ENCODE measurements at regions not wholly inside any gene's neighbourhood (a gene's known extent, or its start where the extent isn't known, plus 50 kb on each side); places are given as distances from the start of the nearest gene placed in this dataset.

DNA sequence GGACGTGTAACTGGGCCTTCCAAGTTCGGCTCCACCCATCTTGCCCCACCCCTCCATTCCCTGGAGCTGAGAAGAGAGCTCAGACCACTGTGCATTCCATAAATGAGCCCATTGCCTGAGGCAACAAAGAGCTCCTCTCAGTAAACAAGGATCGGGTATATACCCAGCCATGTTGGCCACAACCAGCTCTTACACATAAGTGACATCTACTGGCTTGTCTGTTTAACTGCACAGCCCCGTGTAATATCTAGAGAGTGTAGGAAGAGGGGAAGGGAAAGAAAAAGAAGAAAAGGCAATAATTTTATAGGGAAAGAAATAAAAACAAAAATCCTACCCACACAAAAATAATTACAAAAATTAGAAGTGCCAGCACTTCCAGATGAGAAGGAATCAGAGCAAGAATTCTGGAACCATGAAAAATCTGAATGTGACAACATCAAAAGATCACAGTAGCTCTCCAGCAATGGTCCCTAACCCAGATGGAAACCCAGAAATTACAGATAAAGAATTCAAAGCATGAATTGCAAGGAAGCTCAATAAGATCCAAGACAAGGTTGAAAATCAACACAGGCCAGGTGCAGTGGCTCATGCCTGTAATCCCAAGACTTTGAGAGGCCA is 308.1 kb downstream of the RPAP3 start:
- TF ChIP-seq, protein P1, sequence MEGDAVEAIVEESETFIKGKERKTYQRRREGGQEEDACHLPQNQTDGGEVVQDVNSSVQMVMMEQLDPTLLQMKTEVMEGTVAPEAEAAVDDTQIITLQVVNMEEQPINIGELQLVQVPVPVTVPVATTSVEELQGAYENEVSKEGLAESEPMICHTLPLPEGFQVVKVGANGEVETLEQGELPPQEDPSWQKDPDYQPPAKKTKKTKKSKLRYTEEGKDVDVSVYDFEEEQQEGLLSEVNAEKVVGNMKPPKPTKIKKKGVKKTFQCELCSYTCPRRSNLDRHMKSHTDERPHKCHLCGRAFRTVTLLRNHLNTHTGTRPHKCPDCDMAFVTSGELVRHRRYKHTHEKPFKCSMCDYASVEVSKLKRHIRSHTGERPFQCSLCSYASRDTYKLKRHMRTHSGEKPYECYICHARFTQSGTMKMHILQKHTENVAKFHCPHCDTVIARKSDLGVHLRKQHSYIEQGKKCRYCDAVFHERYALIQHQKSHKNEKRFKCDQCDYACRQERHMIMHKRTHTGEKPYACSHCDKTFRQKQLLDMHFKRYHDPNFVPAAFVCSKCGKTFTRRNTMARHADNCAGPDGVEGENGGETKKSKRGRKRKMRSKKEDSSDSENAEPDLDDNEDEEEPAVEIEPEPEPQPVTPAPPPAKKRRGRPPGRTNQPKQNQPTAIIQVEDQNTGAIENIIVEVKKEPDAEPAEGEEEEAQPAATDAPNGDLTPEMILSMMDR (IDR thresholded peaks at IDR 0.05): peak; percentile 79
- Mint-ChIP-seq H3K4me3 (no peak overlapping the region), H3K9me3 (peaks cover 8% of the 10 kb centered on the region), H3K27me3 (ENCODE audit: insufficient read depth) (no peaks in the 10 kb centered on the region), H3K4me1 (ENCODE audit: low read depth) (peaks cover 91% of the 10 kb centered on the region), H3K27ac (0 out of 2 replicates have a peak overlapping the region, but pooled peaks have one; percentile 9), H3K36me3 (ENCODE audit: low read depth) (peaks cover 19% of the 10 kb centered on the region)
- peak; percentile 89 for DNase-seq

DNA sequence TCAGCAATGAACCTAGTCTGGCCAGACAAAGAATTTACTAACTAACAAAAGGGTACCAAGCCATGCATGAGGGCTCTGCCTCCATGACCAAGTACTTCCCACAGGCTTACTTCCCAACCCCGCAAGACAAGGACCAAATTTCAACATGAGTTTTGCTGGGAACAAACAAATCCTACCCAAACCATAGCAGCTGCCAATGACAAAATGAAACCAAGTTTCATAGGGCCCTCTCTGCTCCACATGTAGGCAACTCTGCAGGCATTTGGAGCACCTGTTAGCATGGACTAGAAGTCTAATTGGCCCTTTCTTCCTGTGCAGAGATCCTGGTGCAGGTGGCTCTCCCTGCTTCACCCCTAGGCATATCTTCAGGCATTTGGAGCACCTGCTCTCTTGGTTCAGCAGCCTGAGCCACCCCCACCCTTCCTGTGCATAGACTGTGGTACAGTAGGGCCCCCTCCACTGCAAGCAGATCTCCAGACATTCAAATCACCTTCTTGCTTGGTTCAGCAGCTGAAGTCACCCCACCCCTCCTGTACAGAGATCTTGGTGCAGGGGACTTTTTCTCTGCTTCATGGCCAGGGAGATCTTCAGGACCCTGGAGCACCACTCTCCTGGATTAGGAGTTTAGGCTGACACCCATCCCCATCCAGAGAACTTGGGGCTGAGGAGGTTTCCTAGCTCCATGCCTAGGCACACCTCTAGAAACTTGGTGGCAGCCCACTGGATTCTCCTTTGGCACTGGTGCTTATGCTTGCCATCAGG is 308.7 kb downstream of the RPAP3 start:
- no peak overlapping the region for H3K4me3 Mint-ChIP-seq
- peak overlapping the region; percentile 34; the same call in 1 of the 2 replicates for H3K27ac Mint-ChIP-seq

DNA sequence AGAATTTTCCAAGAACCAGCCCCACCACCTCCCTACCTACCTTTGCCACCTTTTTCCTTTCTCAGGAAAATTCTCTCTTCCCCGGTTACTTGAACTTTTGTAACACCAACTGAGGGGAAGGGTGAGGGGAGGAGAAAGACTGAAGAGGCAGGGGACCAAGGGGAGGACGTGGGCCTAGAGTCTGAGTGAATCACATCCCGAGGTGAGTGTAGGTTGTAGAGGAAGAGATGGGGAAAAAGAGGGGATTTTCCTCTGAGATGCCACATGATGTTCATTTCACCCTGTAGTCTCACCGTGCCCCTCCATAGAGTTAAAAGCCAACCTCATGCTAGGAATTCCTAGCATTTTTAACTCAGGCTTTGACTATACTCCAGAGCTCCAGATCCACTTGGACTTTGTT is 311.8 kb downstream of the RPAP3 start:
- no peak for DNase-seq
- Mint-ChIP-seq H3K27ac (no peak overlapping the region), H3K27me3 (ENCODE audit: insufficient read depth) (no peaks in the 10 kb centered on the region), H3K9me3 (peaks cover 5% of the 10 kb centered on the region), H3K36me3 (ENCODE audit: low read depth) (peaks cover 9% of the 10 kb centered on the region), H3K4me3 (no peak overlapping the region), H3K4me1 (ENCODE audit: low read depth) (peaks cover 86% of the 10 kb centered on the region)
- TF ChIP-seq, protein P1 (IDR thresholded peaks at IDR 0.05): no peak

More for the DNA sequence above, 308.7 kb downstream of the RPAP3 start:
- Mint-ChIP-seq H3K36me3 (ENCODE audit: low read depth) (peaks cover 19% of the 10 kb centered on the region), H3K9me3 (peaks cover 8% of the 10 kb centered on the region), H3K4me1 (ENCODE audit: low read depth) (peaks cover 93% of the 10 kb centered on the region), H3K27me3 (ENCODE audit: insufficient read depth) (no peaks in the 10 kb centered on the region)
- DNase-seq: no peak
- TF ChIP-seq, protein P1 (IDR thresholded peaks at IDR 0.05): no peak

DNA sequence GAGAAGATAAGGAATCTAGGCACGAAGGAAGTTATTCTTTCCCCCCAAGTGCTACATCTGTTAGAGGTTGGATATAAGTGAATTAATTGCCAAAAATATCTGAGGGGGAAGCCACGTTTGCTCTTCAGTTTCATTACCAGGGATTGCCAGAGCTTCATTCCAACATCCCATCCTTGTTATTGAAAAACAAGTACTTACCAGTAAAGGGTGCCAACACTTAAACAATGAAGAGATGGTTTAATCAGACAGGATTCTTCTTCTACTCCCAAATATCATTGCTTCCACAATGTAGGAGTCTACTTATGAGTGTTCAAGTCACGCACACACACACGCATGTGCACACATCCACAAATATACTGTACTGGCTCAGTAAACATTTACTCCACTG is 312.4 kb downstream of the RPAP3 start:
- no peaks in the 10 kb centered on the region for H3K27me3 Mint-ChIP-seq (ENCODE audit: insufficient read depth)
- peaks cover 6% of the 10 kb centered on the region for H3K36me3 Mint-ChIP-seq (ENCODE audit: low read depth)
- no peak for DNase-seq
- H3K4me3 Mint-ChIP-seq: peak overlapping the region; percentile 60
- peaks cover 79% of the 10 kb centered on the region for H3K4me1 Mint-ChIP-seq (ENCODE audit: low read depth)
- TF ChIP-seq, protein P1 (IDR thresholded peaks at IDR 0.05): no peak
- H3K27ac Mint-ChIP-seq: peak overlapping the region; percentile 75
- peaks cover 5% of the 10 kb centered on the region for H3K9me3 Mint-ChIP-seq

DNA sequence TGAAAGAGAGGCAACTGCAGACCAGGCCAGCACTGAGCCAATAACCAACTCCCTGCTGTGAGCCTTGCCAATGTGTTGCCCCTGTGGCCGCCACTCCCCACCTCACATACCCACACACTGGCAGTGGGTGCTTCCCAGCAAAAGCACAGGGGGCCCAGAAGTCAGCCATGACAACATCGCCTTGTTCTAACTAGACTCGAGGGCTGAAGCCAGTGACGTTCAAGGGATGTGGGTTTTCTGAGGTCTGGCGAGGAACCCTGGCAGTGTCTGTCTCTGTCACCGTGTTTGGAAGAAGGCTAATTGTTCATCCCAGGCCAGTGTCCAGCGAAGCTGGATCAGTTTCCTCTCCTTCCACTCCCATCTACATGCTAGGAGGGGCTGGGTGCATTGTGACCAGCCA is 311.8 kb upstream of the AMIGO2 start:
- no peaks in the 10 kb centered on the region for H3K36me3 Mint-ChIP-seq (ENCODE audit: low read depth)
- H3K27ac Mint-ChIP-seq: no peak overlapping the region
- no peak overlapping the region for H3K4me3 Mint-ChIP-seq
- TF ChIP-seq, protein P1 (IDR thresholded peaks at IDR 0.05): no peak
- H3K27me3 Mint-ChIP-seq (ENCODE audit: insufficient read depth): no peaks in the 10 kb centered on the region
- no peaks in the 10 kb centered on the region for H3K9me3 Mint-ChIP-seq
- DNase-seq: no peak
- H3K4me1 Mint-ChIP-seq (ENCODE audit: low read depth): peaks cover 60% of the 10 kb centered on the region
